CD14-positive monocyte (primary cell): ENCODE measurements at regions not wholly inside any gene's neighbourhood (a gene's known extent, or its start where the extent isn't known, plus 50 kb on each side); places are given as distances from the start of the nearest gene placed in this dataset.

ENCODE experiments used
- DNase-seq, 3 donors: peaks; one replicate each; pipeline ENCODE4 v3.0.0-alpha.2; 2011 to 2022
- H2AFZ ChIP-seq: 2 replicates; pipeline ENCODE4 v1.6.0; 2012; ENCODE audit warnings: mild to moderate bottlenecking, low read depth, low read length, inconsistent platforms; ENCODE audit not compliant: insufficient read depth, poor library complexity, severe bottlenecking
- H3K27ac ChIP-seq, 2 donors: 1 replicate in 1 of 2; 2 replicates in 1 of 2; pipeline ENCODE4 v1.5.1; 2012 to 2013; ENCODE audit warnings: low read length in 2 of 2, control low read depth in 1 of 2, inconsistent platforms in 1 of 2, low read depth in 1 of 2, mild to moderate bottlenecking in 1 of 2
- H3K27me3 ChIP-seq, 2 donors: one replicate each; pipeline versions ENCODE4 v1.6.0 to v1.6.1; 2011 to 2013; ENCODE audit warnings: low read length in 2 of 2; ENCODE audit not compliant: control insufficient read depth in 2 of 2, insufficient read depth in 2 of 2
- H3K36me3 ChIP-seq, 2 donors: replicated peaks in 1 of 2; 1 replicate in 1 of 2; 2 replicates in 1 of 2; pipeline versions ENCODE4 v1.5.1 to v1.6.1; 2012 to 2013; ENCODE audit warnings: low read length in 2 of 2, control low read depth in 1 of 2, inconsistent platforms in 1 of 2, mild to moderate bottlenecking in 1 of 2; ENCODE audit not compliant: insufficient read depth in 2 of 2, control insufficient read depth in 1 of 2
- H3K4me1 ChIP-seq, 2 donors: 1 replicate in 1 of 2; 2 replicates in 1 of 2; pipeline versions ENCODE4 v1.5.1 to v1.6.1; 2012 to 2013; ENCODE audit warnings: low read length in 2 of 2, control low read depth in 1 of 2, inconsistent platforms in 1 of 2, mild to moderate bottlenecking in 1 of 2, moderate library complexity in 1 of 2; ENCODE audit not compliant: insufficient read depth in 2 of 2, control insufficient read depth in 1 of 2
- H3K4me2 ChIP-seq: replicated peaks from 2 replicates; pipeline ENCODE3; 2012; ENCODE audit warnings: low read length, moderate library complexity, mild to moderate bottlenecking; ENCODE audit not compliant: poor library complexity, severe bottlenecking; ENCODE audit errors: extremely low read depth
- H3K4me3 ChIP-seq, 3 experiments: fragments of 200-600 bp in 1 of 3; sonication (generic) in 1 of 3; replicated peaks in 1 of 3; 1 replicate in 2 of 3; 2 replicates in 1 of 3; pipeline ENCODE4 v1.5.1; 2011 to 2013; ENCODE audit warnings: low read length in 3 of 3, mild to moderate bottlenecking in 3 of 3, control low read depth in 2 of 3, low read depth in 2 of 3, inconsistent platforms in 1 of 3, moderate library complexity in 1 of 3
- H3K79me2 ChIP-seq: 2 replicates; pipeline ENCODE4 v1.6.0; 2012; ENCODE audit warnings: mild to moderate bottlenecking, control low read depth, inconsistent platforms, low read length, moderate library complexity; ENCODE audit not compliant: insufficient read depth
- H3K9ac ChIP-seq: 2 replicates; pipeline ENCODE4 v1.6.0; 2017; ENCODE audit warnings: low read length, mild to moderate bottlenecking; ENCODE audit not compliant: insufficient read depth, poor library complexity, severe bottlenecking
- H3K9me3 ChIP-seq, 2 donors: replicated peaks in 1 of 2; 1 replicate in 1 of 2; 2 replicates in 1 of 2; pipeline versions ENCODE4 v1.5.1 to v1.6.1; 2012 to 2013; ENCODE audit warnings: low read length in 2 of 2, control low read depth in 1 of 2; ENCODE audit not compliant: control insufficient read depth in 1 of 2, insufficient read depth in 1 of 2
- H4K20me1 ChIP-seq: 2 replicates; pipeline ENCODE4 v1.6.0; 2012; ENCODE audit warnings: mild to moderate bottlenecking, low read length, control low read depth, moderate library complexity; ENCODE audit not compliant: insufficient read depth
- H3K27ac Mint-ChIP-seq, 7 donors: one replicate each; pipeline ENCODE4 v1.8.0; 2020; ENCODE audit warnings: mild to moderate bottlenecking in 7 of 7, mixed read lengths in 7 of 7, moderate library complexity in 6 of 7, inconsistent platforms in 2 of 7
- H3K27me3 Mint-ChIP-seq, 3 donors: one replicate each; pipeline ENCODE4 v1.8.0; 2021 to 2022; ENCODE audit warnings: low read depth in 3 of 3, mild to moderate bottlenecking in 3 of 3, mixed read lengths in 3 of 3, moderate library complexity in 3 of 3, inconsistent platforms in 1 of 3
- H3K36me3 Mint-ChIP-seq, 2 donors: one replicate each; pipeline ENCODE4 v1.8.0; 2020; ENCODE audit warnings: mixed read lengths in 2 of 2, inconsistent platforms in 1 of 2, mild to moderate bottlenecking in 1 of 2
- H3K4me1 Mint-ChIP-seq: one replicate; pipeline ENCODE4 v1.8.0; 2020; ENCODE audit warnings: mild to moderate bottlenecking, mixed read lengths
- H3K4me3 Mint-ChIP-seq, 2 donors: one replicate each; pipeline ENCODE4 v1.8.0; 2020; ENCODE audit warnings: mild to moderate bottlenecking in 2 of 2, mixed read lengths in 2 of 2, moderate library complexity in 1 of 2
- H3K9me3 Mint-ChIP-seq, 7 donors: one replicate each; pipeline ENCODE4 v1.8.0; 2020 to 2022; ENCODE audit warnings: mixed read lengths in 7 of 7, mild to moderate bottlenecking in 6 of 7, moderate library complexity in 6 of 7, inconsistent platforms in 2 of 7
- WGBS: methylation state at CpG from one replicate; pipeline ENCODE4 v1.1.5; 2013; ENCODE audit warnings: missing lambda C conversion rate; ENCODE audit not compliant: insufficient coverage; 5-methylcytosine and 5-hydroxymethylcytosine counted together
- intact Hi-C, 2 donors: fragments of 100-400 bp; cut with micrococcal nuclease; formaldehyde crosslinking; loops; one replicate each; pipeline versions ENCODE4 v1.15.0 to v1.15.1; 2023
- TF ChIP-seq, protein P1 (sequence below): fragments of 200-600 bp; IDR thresholded peaks from one replicate; pipeline ENCODE4 v1.8.0; 2022; ENCODE audit warnings: antibody characterized with exemption, mild to moderate bottlenecking

DNA sequence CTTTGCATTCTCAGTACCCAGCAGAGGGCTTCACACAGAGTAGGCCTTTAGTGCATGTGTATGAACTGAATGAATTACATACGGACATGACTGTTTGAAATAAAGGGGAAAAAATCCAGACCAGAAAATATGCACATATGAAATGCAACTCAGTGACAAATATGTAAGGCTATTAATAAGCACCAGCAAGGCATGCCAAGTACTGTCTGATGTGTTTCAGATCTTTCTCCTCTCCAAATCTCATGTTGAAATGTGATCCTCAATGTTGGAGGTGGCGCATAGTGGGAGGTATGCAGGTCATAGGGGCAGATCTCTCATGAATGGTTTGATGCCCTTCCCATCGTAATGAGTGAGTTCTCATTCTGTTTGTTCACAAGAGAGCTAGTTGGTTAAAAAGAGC, 87.3 kb upstream of the TOMM7 start:
- TF ChIP-seq, protein P1, sequence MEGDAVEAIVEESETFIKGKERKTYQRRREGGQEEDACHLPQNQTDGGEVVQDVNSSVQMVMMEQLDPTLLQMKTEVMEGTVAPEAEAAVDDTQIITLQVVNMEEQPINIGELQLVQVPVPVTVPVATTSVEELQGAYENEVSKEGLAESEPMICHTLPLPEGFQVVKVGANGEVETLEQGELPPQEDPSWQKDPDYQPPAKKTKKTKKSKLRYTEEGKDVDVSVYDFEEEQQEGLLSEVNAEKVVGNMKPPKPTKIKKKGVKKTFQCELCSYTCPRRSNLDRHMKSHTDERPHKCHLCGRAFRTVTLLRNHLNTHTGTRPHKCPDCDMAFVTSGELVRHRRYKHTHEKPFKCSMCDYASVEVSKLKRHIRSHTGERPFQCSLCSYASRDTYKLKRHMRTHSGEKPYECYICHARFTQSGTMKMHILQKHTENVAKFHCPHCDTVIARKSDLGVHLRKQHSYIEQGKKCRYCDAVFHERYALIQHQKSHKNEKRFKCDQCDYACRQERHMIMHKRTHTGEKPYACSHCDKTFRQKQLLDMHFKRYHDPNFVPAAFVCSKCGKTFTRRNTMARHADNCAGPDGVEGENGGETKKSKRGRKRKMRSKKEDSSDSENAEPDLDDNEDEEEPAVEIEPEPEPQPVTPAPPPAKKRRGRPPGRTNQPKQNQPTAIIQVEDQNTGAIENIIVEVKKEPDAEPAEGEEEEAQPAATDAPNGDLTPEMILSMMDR, result no peak

DNA sequence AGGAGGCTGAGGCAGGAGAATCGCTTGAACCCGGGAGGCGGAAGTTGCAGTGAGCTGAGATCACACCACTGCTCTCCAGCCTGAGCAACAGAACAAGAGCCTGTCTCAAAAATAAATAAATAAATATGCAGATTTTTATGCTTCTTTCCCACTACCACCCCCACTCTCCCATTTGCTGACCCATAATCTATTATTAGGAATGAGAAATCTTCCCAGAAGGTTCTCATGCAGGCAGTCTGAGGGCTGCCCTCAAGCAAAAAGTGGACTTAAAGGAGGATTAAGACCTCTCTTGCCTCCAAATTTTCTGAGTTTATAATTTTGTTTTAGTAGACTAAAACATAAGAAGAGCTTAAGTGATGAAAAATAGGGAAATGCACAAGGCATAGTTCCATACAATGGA, 85.2 kb upstream of the TOMM7 start:
- Mint-ChIP-seq H3K4me1 (no peaks in the 10 kb centered on the region), H3K27me3 (peaks cover 0 to 3% (median 0%) of the 10 kb centered on the region in 3 donors), H3K27ac (no peak overlapping the region), H3K9me3 (peaks cover 0 to 10% (median 3%) of the 10 kb centered on the region in 7 donors), H3K4me3 (no peak overlapping the region), H3K36me3 (no peaks in the 10 kb centered on the region)
- Histone ChIP-seq H3K36me3 (no peaks in the 10 kb centered on the region), H3K4me3 (no peak overlapping the region), H3K9me3 (no peaks in the 10 kb centered on the region), H3K27me3 (no peaks in the 10 kb centered on the region), H3K27ac (no peak overlapping the region), H2AFZ (no peak overlapping the region), H3K4me1 (no peaks in the 10 kb centered on the region), H4K20me1 (no peaks in the 10 kb centered on the region), H3K79me2 (no peaks in the 10 kb centered on the region), H3K9ac (no peak overlapping the region), H3K4me2 (no peak overlapping the region)
- no CpG with 5 or more reads among the region's 3 CpGs for WGBS
- DNase-seq, result no peak
- intact Hi-C loops, result no loop called here
- TF ChIP-seq, protein P1, result no peak

More for the DNA sequence above, 87.3 kb upstream of the TOMM7 start:
- Mint-ChIP-seq H3K4me3 (no peak overlapping the region), H3K4me1 (no peaks in the 10 kb centered on the region), H3K9me3 (peaks cover 12 to 25% (median 18%) of the 10 kb centered on the region in 7 donors), H3K27ac (no peak overlapping the region), H3K36me3 (no peaks in the 10 kb centered on the region), H3K27me3 (peaks cover 0 to 5% (median 1%) of the 10 kb centered on the region in 3 donors)
- no CpG with 5 or more reads among the region's 3 CpGs for WGBS
- no peak for DNase-seq
- Histone ChIP-seq H3K9ac (no peak overlapping the region), H3K4me3 (no peak overlapping the region), H3K36me3 (no peaks in the 10 kb centered on the region), H3K79me2 (no peaks in the 10 kb centered on the region), H3K27ac (no peak overlapping the region), H3K27me3 (no peaks in the 10 kb centered on the region), H2AFZ (no peak overlapping the region), H3K9me3 (peaks cover 11 to 12% of the 10 kb centered on the region in 2 donors), H3K4me1 (no peaks in the 10 kb centered on the region), H4K20me1 (no peaks in the 10 kb centered on the region), H3K4me2 (no peak overlapping the region)
- intact Hi-C loops, result no loop called here
